SH-SY5Y (cell line): ENCODE measurements at regions not wholly inside any gene's neighbourhood (a gene's known extent, or its start where the extent isn't known, plus 50 kb on each side); places are given as distances from the start of the nearest gene placed in this dataset.

Source experiments
- GATA2 ChIP-seq: IDR thresholded peaks from 2 replicates; pipeline ENCODE4 v1.6.1; 2011; ENCODE audit warnings: mild to moderate bottlenecking, low read depth, low read length
- GATA3 ChIP-seq: IDR thresholded peaks from 2 replicates; pipeline ENCODE4 v1.6.1; 2011; ENCODE audit warnings: low read depth, mild to moderate bottlenecking, low read length, moderate library complexity

- TF ChIP-seq GATA2, result no peak
- TF ChIP-seq GATA3, result no peak
These were observed 226.5 kb downstream of the ANAPC1 start for GRCh38 chr2:111657351-111657975.
